Osteoblast (primary cell): ENCODE measurements at regions not wholly inside any gene's neighbourhood (a gene's known extent, or its start where the extent isn't known, plus 50 kb on each side); places are given as distances from the start of the nearest gene placed in this dataset.

ENCODE experiments used
- DNase-seq: peaks from one replicate; pipeline ENCODE4 v3.0.0; 2011; ENCODE audit warnings: low spot score, mixed read lengths; ENCODE audit not compliant: insufficient read length; ENCODE audit errors: missing footprints
- H2AFZ ChIP-seq: 2 replicates; pipeline ENCODE4 v1.6.0; 2011; ENCODE audit warnings: mild to moderate bottlenecking, low read length
- H3K27ac ChIP-seq: 2 replicates; pipeline ENCODE4 v1.5.1; 2011; ENCODE audit warnings: mild to moderate bottlenecking, low read depth, low read length, moderate library complexity
- H3K27me3 ChIP-seq: 2 replicates; pipeline ENCODE4 v1.6.0; 2012; ENCODE audit warnings: mild to moderate bottlenecking, control low read depth, inconsistent platforms, low read length, moderate library complexity; ENCODE audit not compliant: insufficient read depth
- H3K36me3 ChIP-seq: 2 replicates; pipeline ENCODE4 v1.5.1; 2011; ENCODE audit warnings: mild to moderate bottlenecking, low read length, control low read depth, moderate library complexity; ENCODE audit not compliant: insufficient read depth
- H3K4me1 ChIP-seq: 2 replicates; pipeline ENCODE4 v1.5.1; 2011; ENCODE audit warnings: mild to moderate bottlenecking, low read length, control low read depth, moderate library complexity; ENCODE audit not compliant: insufficient read depth
- H3K4me2 ChIP-seq: 2 replicates; pipeline ENCODE4 v1.6.0; 2011; ENCODE audit warnings: mild to moderate bottlenecking, low read length; ENCODE audit not compliant: insufficient read depth
- H3K4me3 ChIP-seq: fragments of 200-600 bp; sonication (generic); 3 replicates; pipeline ENCODE4 v1.5.1; 2012; ENCODE audit warnings: mild to moderate bottlenecking, low read length, inconsistent platforms; ENCODE audit not compliant: insufficient read depth
- H3K79me2 ChIP-seq: 2 replicates; pipeline ENCODE4 v1.6.0; 2012; ENCODE audit warnings: mild to moderate bottlenecking, low read length, control low read depth, inconsistent platforms; ENCODE audit not compliant: insufficient read depth
- H3K9me3 ChIP-seq: 2 replicates; pipeline ENCODE4 v1.5.1; 2011; ENCODE audit warnings: low read depth, low read length, control low read depth
- H4K20me1 ChIP-seq: 2 replicates; pipeline ENCODE4 v1.6.0; 2012; ENCODE audit warnings: mild to moderate bottlenecking, low read length, control low read depth; ENCODE audit not compliant: insufficient read depth
- TF ChIP-seq, protein P1 (sequence below): IDR thresholded peaks from 2 replicates; pipeline ENCODE4 v1.5.1; 2011; ENCODE audit warnings: mild to moderate bottlenecking, low read depth, low read length, moderate library complexity; ENCODE audit errors: extremely low read depth

- Histone ChIP-seq H3K79me2 (no peaks in the 10 kb centered on the region), H3K4me3 (no peak overlapping the region), H3K9me3 (no peaks in the 10 kb centered on the region), H3K36me3 (no peaks in the 10 kb centered on the region), H3K27ac (no peak overlapping the region), H2AFZ (no peak overlapping the region), H3K27me3 (no peaks in the 10 kb centered on the region), H3K4me2 (no peak overlapping the region), H4K20me1 (no peaks in the 10 kb centered on the region), H3K4me1 (no peaks in the 10 kb centered on the region)
- no peak for DNase-seq
- TF ChIP-seq, protein P1, sequence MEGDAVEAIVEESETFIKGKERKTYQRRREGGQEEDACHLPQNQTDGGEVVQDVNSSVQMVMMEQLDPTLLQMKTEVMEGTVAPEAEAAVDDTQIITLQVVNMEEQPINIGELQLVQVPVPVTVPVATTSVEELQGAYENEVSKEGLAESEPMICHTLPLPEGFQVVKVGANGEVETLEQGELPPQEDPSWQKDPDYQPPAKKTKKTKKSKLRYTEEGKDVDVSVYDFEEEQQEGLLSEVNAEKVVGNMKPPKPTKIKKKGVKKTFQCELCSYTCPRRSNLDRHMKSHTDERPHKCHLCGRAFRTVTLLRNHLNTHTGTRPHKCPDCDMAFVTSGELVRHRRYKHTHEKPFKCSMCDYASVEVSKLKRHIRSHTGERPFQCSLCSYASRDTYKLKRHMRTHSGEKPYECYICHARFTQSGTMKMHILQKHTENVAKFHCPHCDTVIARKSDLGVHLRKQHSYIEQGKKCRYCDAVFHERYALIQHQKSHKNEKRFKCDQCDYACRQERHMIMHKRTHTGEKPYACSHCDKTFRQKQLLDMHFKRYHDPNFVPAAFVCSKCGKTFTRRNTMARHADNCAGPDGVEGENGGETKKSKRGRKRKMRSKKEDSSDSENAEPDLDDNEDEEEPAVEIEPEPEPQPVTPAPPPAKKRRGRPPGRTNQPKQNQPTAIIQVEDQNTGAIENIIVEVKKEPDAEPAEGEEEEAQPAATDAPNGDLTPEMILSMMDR: no peak
These were observed 327.3 kb downstream of the HACE1 start for GRCh38 chr6:104532462-104532861.

GRCh38 chr6:104531646-104532045, 328.1 kb downstream of the HACE1 start:
- TF ChIP-seq, protein P1: no peak
- no peaks in the 10 kb centered on the region for H3K79me2 ChIP-seq

DNA sequence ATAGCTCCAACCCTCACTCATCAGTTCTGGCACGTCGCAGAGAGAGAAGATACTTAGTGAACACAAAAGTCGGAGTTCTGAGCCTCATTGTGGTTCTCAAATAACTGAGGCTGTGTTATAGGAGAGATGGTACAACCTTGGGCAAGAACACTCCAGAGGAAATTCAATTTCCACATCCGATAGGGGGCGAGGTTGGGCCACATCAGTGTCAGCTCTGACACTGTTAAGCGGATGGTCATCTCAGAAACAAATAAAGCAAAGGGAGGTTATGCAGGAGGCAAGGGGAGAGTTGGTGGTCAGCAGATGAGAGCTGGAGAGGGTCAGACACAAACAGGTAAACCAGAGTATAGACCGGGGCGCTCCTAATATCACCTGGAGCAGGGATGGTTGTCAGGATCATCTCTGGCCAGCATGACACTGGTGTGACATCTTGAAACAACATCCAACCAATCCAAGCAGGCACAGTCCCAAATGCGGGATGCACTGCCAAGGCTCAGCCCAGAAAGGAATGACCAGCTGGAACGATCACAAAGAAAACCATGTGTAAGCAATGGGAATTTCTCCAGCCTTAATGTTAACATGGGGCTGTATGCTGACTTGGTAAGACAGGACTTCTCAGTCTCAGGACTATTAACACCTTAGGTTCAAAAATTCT, 331.8 kb downstream of the HACE1 start:
- no peaks in the 10 kb centered on the region for H3K36me3 ChIP-seq
- no peaks in the 10 kb centered on the region for H4K20me1 ChIP-seq
- DNase-seq: no peak
- H3K4me3 ChIP-seq: no peak overlapping the region
- TF ChIP-seq, protein P1: peak; percentile 40
- H3K27ac ChIP-seq: no peak overlapping the region
- no peak overlapping the region for H2AFZ ChIP-seq
- H3K79me2 ChIP-seq: no peaks in the 10 kb centered on the region
- no peak overlapping the region for H3K4me2 ChIP-seq
- H3K4me1 ChIP-seq: no peaks in the 10 kb centered on the region
- no peaks in the 10 kb centered on the region for H3K9me3 ChIP-seq
- H3K27me3 ChIP-seq: no peaks in the 10 kb centered on the region

More at GRCh38 chr6:104531646-104532045, 328.1 kb downstream of the HACE1 start:
- H4K20me1 ChIP-seq: no peaks in the 10 kb centered on the region
- no peak overlapping the region for H3K4me2 ChIP-seq
- H3K4me1 ChIP-seq: no peaks in the 10 kb centered on the region
- H3K4me3 ChIP-seq: no peak overlapping the region
- no peaks in the 10 kb centered on the region for H3K27me3 ChIP-seq
- H3K36me3 ChIP-seq: no peaks in the 10 kb centered on the region
- no peaks in the 10 kb centered on the region for H3K9me3 ChIP-seq
- no peak overlapping the region for H2AFZ ChIP-seq
- no peak for DNase-seq
- no peak overlapping the region for H3K27ac ChIP-seq

GRCh38 chr6:104527311-104527710, 332.4 kb downstream of the HACE1 start:
- no peaks in the 10 kb centered on the region for H3K27me3 ChIP-seq
- H3K79me2 ChIP-seq: no peaks in the 10 kb centered on the region
- TF ChIP-seq, protein P1: no peak
- H3K4me2 ChIP-seq: no peak overlapping the region
- H3K9me3 ChIP-seq: no peaks in the 10 kb centered on the region
- no peaks in the 10 kb centered on the region for H3K4me1 ChIP-seq
- no peak for DNase-seq
- H2AFZ ChIP-seq: no peak overlapping the region
- H3K4me3 ChIP-seq: no peak overlapping the region
- no peak overlapping the region for H3K27ac ChIP-seq
- no peaks in the 10 kb centered on the region for H3K36me3 ChIP-seq
- H4K20me1 ChIP-seq: no peaks in the 10 kb centered on the region
